KMS-11 (cell line): ENCODE measurements at regions not wholly inside any gene's neighbourhood (a gene's known extent, or its start where the extent isn't known, plus 50 kb on each side); places are given as distances from the start of the nearest gene placed in this dataset.

Experiments
- H2AFZ ChIP-seq: fragments of 200-600 bp; sonication (generic); 2 replicates; pipeline ENCODE4 v1.6.1; 2016; ENCODE audit warnings: antibody characterized with exemption, mixed run types, low read depth
- H3K27ac ChIP-seq: fragments of 200-600 bp; sonication (generic); 2 replicates; pipeline ENCODE4 v1.6.1; 2016; ENCODE audit warnings: mild to moderate bottlenecking, mixed run types
- H3K27me3 ChIP-seq: fragments of 200-600 bp; sonication (generic); 2 replicates; pipeline ENCODE4 v1.6.1; 2017; ENCODE audit warnings: mild to moderate bottlenecking, low read depth, mixed run types, moderate library complexity; ENCODE audit not compliant: insufficient read depth
- H3K36me3 ChIP-seq: fragments of 200-600 bp; sonication (generic); 2 replicates; pipeline ENCODE4 v1.6.1; 2017; ENCODE audit warnings: mild to moderate bottlenecking, mixed run types; ENCODE audit not compliant: insufficient read depth
- H3K4me1 ChIP-seq: fragments of 200-600 bp; sonication (generic); 2 replicates; pipeline ENCODE4 v1.6.1; 2016; ENCODE audit warnings: mild to moderate bottlenecking, low read depth, mixed run types; ENCODE audit not compliant: poor library complexity, severe bottlenecking
- H3K4me2 ChIP-seq: fragments of 200-600 bp; sonication (generic); 2 replicates; pipeline ENCODE4 v1.7.0; 2016; ENCODE audit warnings: mild to moderate bottlenecking, mixed run types
- H3K4me3 ChIP-seq: fragments of 200-600 bp; sonication (generic); IDR thresholded peaks from 2 replicates; pipeline ENCODE4 v1.6.1; 2017; ENCODE audit warnings: low read depth, low read length, mixed read lengths; ENCODE audit not compliant: insufficient read depth
- H3K79me2 ChIP-seq: fragments of 200-600 bp; sonication (generic); 2 replicates; pipeline ENCODE4 v1.6.1; 2016; ENCODE audit warnings: low read depth, mixed run types; ENCODE audit not compliant: insufficient read depth
- H3K9ac ChIP-seq: fragments of 200-600 bp; sonication (generic); 2 replicates; pipeline ENCODE4 v1.6.1; 2016; ENCODE audit warnings: mild to moderate bottlenecking, mixed run types
- H4K20me1 ChIP-seq: fragments of 200-600 bp; sonication (generic); 2 replicates; pipeline ENCODE4 v1.6.1; 2016; ENCODE audit warnings: mild to moderate bottlenecking, mixed run types; ENCODE audit not compliant: insufficient read depth
- CTCF ChIP-seq: fragments of 200-600 bp; sonication (generic); conservative IDR thresholded peaks from 2 replicates; pipeline ENCODE4 v1.6.1; 2017; ENCODE audit warnings: low read depth, mild to moderate bottlenecking, antibody characterized with exemption, low read length, moderate library complexity, mixed read lengths

- Histone ChIP-seq H3K9ac (no peak overlapping the region), H3K4me3 (no peak overlapping the region), H3K4me1 (no peaks in the 10 kb centered on the region), H3K79me2 (no peaks in the 10 kb centered on the region), H3K4me2 (no peak overlapping the region), H4K20me1 (no peaks in the 10 kb centered on the region), H2AFZ (no peak overlapping the region), H3K27me3 (no peaks in the 10 kb centered on the region), H3K36me3 (no peaks in the 10 kb centered on the region), H3K27ac (no peak overlapping the region)
- no peak for TF ChIP-seq CTCF
Observed at GRCh38 chr11:105220121-105220520, 80.6 kb upstream of the CARD18 start.

- no peak overlapping the region for H3K4me3 ChIP-seq
- no peak overlapping the region for H2AFZ ChIP-seq
Observed at GRCh38 chr11:105219670-105220069, 80.1 kb upstream of the CARD18 start.

GRCh38 chr11:105219269-105219668 is 79.7 kb upstream of the CARD18 start:
- TF ChIP-seq CTCF, result no peak
- Histone ChIP-seq H3K27me3 (no peaks in the 10 kb centered on the region), H3K4me1 (no peaks in the 10 kb centered on the region), H3K27ac (no peak overlapping the region), H2AFZ (no peak overlapping the region), H3K4me3 (no peak overlapping the region), H3K36me3 (no peaks in the 10 kb centered on the region), H3K79me2 (no peaks in the 10 kb centered on the region), H4K20me1 (no peaks in the 10 kb centered on the region), H3K4me2 (no peak overlapping the region), H3K9ac (no peak overlapping the region)

More at GRCh38 chr11:105219670-105220069, 80.1 kb upstream of the CARD18 start:
- H3K4me1 ChIP-seq, result no peaks in the 10 kb centered on the region
- no peaks in the 10 kb centered on the region for H3K79me2 ChIP-seq
- TF ChIP-seq CTCF, result no peak
- H3K27me3 ChIP-seq, result no peaks in the 10 kb centered on the region
- no peak overlapping the region for H3K27ac ChIP-seq
- no peaks in the 10 kb centered on the region for H4K20me1 ChIP-seq
- H3K9ac ChIP-seq, result no peak overlapping the region
- H3K4me2 ChIP-seq, result no peak overlapping the region
- H3K36me3 ChIP-seq, result no peaks in the 10 kb centered on the region

- no peak overlapping the region for H3K4me3 ChIP-seq
- no peaks in the 10 kb centered on the region for H3K27me3 ChIP-seq
- no peaks in the 10 kb centered on the region for H3K79me2 ChIP-seq
- H3K9ac ChIP-seq, result no peak overlapping the region
- H3K27ac ChIP-seq, result no peak overlapping the region
- no peaks in the 10 kb centered on the region for H3K36me3 ChIP-seq
- no peaks in the 10 kb centered on the region for H3K4me1 ChIP-seq
- no peak overlapping the region for H3K4me2 ChIP-seq
- H4K20me1 ChIP-seq, result no peaks in the 10 kb centered on the region
- no peak overlapping the region for H2AFZ ChIP-seq
- TF ChIP-seq CTCF, result no peak
Observed at GRCh38 chr11:105215528-105215927, 76.0 kb upstream of the CARD18 start.
